Glutamatergic neuron (in vitro differentiated cells): ENCODE measurements at regions not wholly inside any gene's neighbourhood (a gene's known extent, or its start where the extent isn't known, plus 50 kb on each side); places are given as distances from the start of the nearest gene placed in this dataset.

Source experiments
- DNase-seq: peaks from one replicate; pipeline ENCODE4 v3.0.0; 2022
- H3K27ac Mint-ChIP-seq: one replicate; pipeline ENCODE4 v1.8.0; 2020; ENCODE audit warnings: mild to moderate bottlenecking, mixed read lengths, inconsistent platforms; ENCODE audit not compliant: unreplicated experiment
- H3K27me3 Mint-ChIP-seq: one replicate; pipeline ENCODE4 v1.8.0; 2020; ENCODE audit warnings: mild to moderate bottlenecking, moderate library complexity, mixed read lengths, inconsistent platforms; ENCODE audit not compliant: unreplicated experiment
- H3K36me3 Mint-ChIP-seq: one replicate; pipeline ENCODE4 v1.8.0; 2020; ENCODE audit warnings: mild to moderate bottlenecking, mixed read lengths, inconsistent platforms; ENCODE audit not compliant: unreplicated experiment
- H3K4me1 Mint-ChIP-seq: one replicate; pipeline ENCODE4 v1.8.0; 2020; ENCODE audit warnings: mild to moderate bottlenecking, low read depth, mixed read lengths, inconsistent platforms; ENCODE audit not compliant: unreplicated experiment
- H3K4me3 Mint-ChIP-seq: one replicate; pipeline ENCODE4 v1.8.0; 2020; ENCODE audit warnings: mild to moderate bottlenecking, mixed read lengths, inconsistent platforms; ENCODE audit not compliant: unreplicated experiment
- H3K9me3 Mint-ChIP-seq: one replicate; pipeline ENCODE4 v1.8.0; 2020; ENCODE audit warnings: mild to moderate bottlenecking, moderate library complexity, mixed read lengths, inconsistent platforms; ENCODE audit not compliant: unreplicated experiment
- CTCF ChIP-seq: fragments of 200-600 bp; sonication (generic); IDR thresholded peaks from one replicate; pipeline ENCODE4 v1.5.0; 2021; ENCODE audit not compliant: partially characterized antibody, unreplicated experiment

- Mint-ChIP-seq H3K27me3 (peaks cover 3% of the 10 kb centered on the region), H3K9me3 (no peaks in the 10 kb centered on the region), H3K4me3 (no peak overlapping the region), H3K4me1 (no peaks in the 10 kb centered on the region), H3K36me3 (peaks cover 5% of the 10 kb centered on the region), H3K27ac (no peak overlapping the region)
- no peak for DNase-seq
- no peak for TF ChIP-seq CTCF
Observed at GRCh38 chr5:135156337-135156714, 122.3 kb upstream of the PITX1 start.

- no peak for DNase-seq
- Mint-ChIP-seq H3K9me3 (no peaks in the 10 kb centered on the region), H3K27me3 (peaks cover 3% of the 10 kb centered on the region), H3K4me3 (no peak overlapping the region), H3K4me1 (no peaks in the 10 kb centered on the region), H3K36me3 (peaks cover 5% of the 10 kb centered on the region), H3K27ac (no peak overlapping the region)
- no peak for TF ChIP-seq CTCF
Observed at GRCh38 chr5:135155616-135156214, 121.7 kb upstream of the PITX1 start.

GRCh38 chr5:135154961-135155360 lies 120.9 kb upstream of the PITX1 start:
- TF ChIP-seq CTCF = no peak
- H3K36me3 Mint-ChIP-seq = peaks cover 5% of the 10 kb centered on the region
- no peak for DNase-seq
- H3K27me3 Mint-ChIP-seq = peaks cover 3% of the 10 kb centered on the region
- no peaks in the 10 kb centered on the region for H3K4me1 Mint-ChIP-seq
- no peaks in the 10 kb centered on the region for H3K9me3 Mint-ChIP-seq
- no peak overlapping the region for H3K4me3 Mint-ChIP-seq
- no peak overlapping the region for H3K27ac Mint-ChIP-seq

- no peak for TF ChIP-seq CTCF
- peaks cover 5% of the 10 kb centered on the region for H3K36me3 Mint-ChIP-seq
- no peak for DNase-seq
- no peaks in the 10 kb centered on the region for H3K4me1 Mint-ChIP-seq
- no peak overlapping the region for H3K4me3 Mint-ChIP-seq
- peaks cover 3% of the 10 kb centered on the region for H3K27me3 Mint-ChIP-seq
- H3K27ac Mint-ChIP-seq = no peak overlapping the region
- no peaks in the 10 kb centered on the region for H3K9me3 Mint-ChIP-seq
Observed at GRCh38 chr5:135154197-135154596, 120.2 kb upstream of the PITX1 start.

- H3K4me1 Mint-ChIP-seq = no peaks in the 10 kb centered on the region
- peaks cover 3% of the 10 kb centered on the region for H3K27me3 Mint-ChIP-seq
- TF ChIP-seq CTCF = no peak
- H3K4me3 Mint-ChIP-seq = no peak overlapping the region
- peaks cover 2% of the 10 kb centered on the region for H3K9me3 Mint-ChIP-seq
- peaks cover under 1% of the 10 kb centered on the region for H3K36me3 Mint-ChIP-seq
- no peak overlapping the region for H3K27ac Mint-ChIP-seq
- DNase-seq = no peak
Observed at GRCh38 chr5:135153661-135154060, 119.6 kb upstream of the PITX1 start.
